Transverse colon (tissue), 4 donors: ENCODE measurements at regions not wholly inside any gene's neighbourhood (a gene's known extent, or its start where the extent isn't known, plus 50 kb on each side); places are given as distances from the start of the nearest gene placed in this dataset.

Experiments
- EP300 ChIP-seq: sonication (generic); formaldehyde crosslinking; IDR thresholded peaks from one replicate; pipeline ENCODE4 v1.6.1; 2017; ENCODE audit warnings: antibody characterized with exemption, low read depth
- POLR2A ChIP-seq: fragments of 450-650 bp; IDR thresholded peaks from one replicate; pipeline ENCODE4 v1.6.1; 2016; ENCODE audit warnings: antibody characterized with exemption, mild to moderate bottlenecking, moderate library complexity
- POLR2AphosphoS5 ChIP-seq, 3 donors: sonication (generic); formaldehyde crosslinking; IDR thresholded peaks; one replicate each; pipeline ENCODE4 v1.6.1; 2016; ENCODE audit warnings: antibody characterized with exemption in 3 of 3
- TF ChIP-seq, protein P1 (sequence below), 5 experiments: fragments of 200-600 bp in 3 of 5; fragments of 450-650 bp in 2 of 5; sonication (generic) in 3 of 5; IDR thresholded peaks; 1 replicate in 2 of 5; 2 replicates in 3 of 5; pipeline ENCODE4 v1.5.1; 2016 to 2017; ENCODE audit warnings: antibody characterized with exemption in 5 of 5, inconsistent platforms in 3 of 5, mild to moderate bottlenecking in 2 of 5, moderate library complexity in 1 of 5

DNA sequence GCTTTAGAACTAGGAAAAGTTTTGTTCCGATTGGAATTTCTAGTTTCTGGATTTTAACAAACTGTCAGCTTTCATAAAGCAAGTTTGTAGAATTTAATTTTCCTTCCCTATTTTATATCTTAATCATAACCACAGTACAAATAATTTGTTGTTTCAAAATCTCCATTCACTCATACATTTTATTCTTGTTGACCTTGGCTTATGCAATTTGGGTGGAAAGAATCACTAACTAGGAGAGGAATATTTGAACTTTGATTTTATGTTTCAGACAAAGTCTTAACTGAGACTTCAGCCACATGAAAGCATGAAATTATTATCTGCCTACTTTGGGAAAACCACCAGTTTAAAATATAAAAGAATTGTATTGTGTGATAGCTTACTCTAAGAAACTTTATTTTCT, 427.9 kb downstream of the SPRY1 start:
- TF ChIP-seq, protein P1, sequence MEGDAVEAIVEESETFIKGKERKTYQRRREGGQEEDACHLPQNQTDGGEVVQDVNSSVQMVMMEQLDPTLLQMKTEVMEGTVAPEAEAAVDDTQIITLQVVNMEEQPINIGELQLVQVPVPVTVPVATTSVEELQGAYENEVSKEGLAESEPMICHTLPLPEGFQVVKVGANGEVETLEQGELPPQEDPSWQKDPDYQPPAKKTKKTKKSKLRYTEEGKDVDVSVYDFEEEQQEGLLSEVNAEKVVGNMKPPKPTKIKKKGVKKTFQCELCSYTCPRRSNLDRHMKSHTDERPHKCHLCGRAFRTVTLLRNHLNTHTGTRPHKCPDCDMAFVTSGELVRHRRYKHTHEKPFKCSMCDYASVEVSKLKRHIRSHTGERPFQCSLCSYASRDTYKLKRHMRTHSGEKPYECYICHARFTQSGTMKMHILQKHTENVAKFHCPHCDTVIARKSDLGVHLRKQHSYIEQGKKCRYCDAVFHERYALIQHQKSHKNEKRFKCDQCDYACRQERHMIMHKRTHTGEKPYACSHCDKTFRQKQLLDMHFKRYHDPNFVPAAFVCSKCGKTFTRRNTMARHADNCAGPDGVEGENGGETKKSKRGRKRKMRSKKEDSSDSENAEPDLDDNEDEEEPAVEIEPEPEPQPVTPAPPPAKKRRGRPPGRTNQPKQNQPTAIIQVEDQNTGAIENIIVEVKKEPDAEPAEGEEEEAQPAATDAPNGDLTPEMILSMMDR (IDR thresholded peaks at IDR 0.05), result no peak
- no peak for TF ChIP-seq POLR2A
- no peak for TF ChIP-seq POLR2AphosphoS5 (IDR thresholded peaks at IDR 0.05)
- TF ChIP-seq EP300, result no peak
